ENCODE measurements at regions not wholly inside any gene's neighbourhood (a gene's known extent, or its start where the extent isn't known, plus 50 kb on each side); places are given as distances from the start of the nearest gene placed in this dataset.
"Not testable (repeated sequence)": the region's sequence is repeated elsewhere in the genome, so short reads cannot be mapped to it uniquely, and the experiment has no call there.

GRCh38 chr6:10174761-10175160 lies 240.1 kb downstream of the TFAP2A start:
- DNase-seq (ENCODE audit: low spot score in 2 of 2) = no peak
- H3K27me3 ChIP-seq = no peaks in the 10 kb centered on the region
- H3K4me1 ChIP-seq = no peaks in the 10 kb centered on the region
- TF ChIP-seq CTCF (IDR thresholded peaks at IDR 0.05) = no peak
- H3K9me3 ChIP-seq = no peaks in the 10 kb centered on the region
- intact Hi-C loops (cut with DNase I) = no loop called here
- H3K4me3 ChIP-seq = no peak overlapping the region
- H3K27ac ChIP-seq = no peak overlapping the region
- no peaks in the 10 kb centered on the region for H3K36me3 ChIP-seq

- H3K27ac ChIP-seq = no peak overlapping the region
- TF ChIP-seq CTCF (IDR thresholded peaks at IDR 0.05) = no peak
- no peak for DNase-seq (ENCODE audit: low spot score in 2 of 2)
- H3K9me3 ChIP-seq = no peaks in the 10 kb centered on the region
- H3K4me3 ChIP-seq = no peak overlapping the region
- H3K27me3 ChIP-seq = no peaks in the 10 kb centered on the region
- no peaks in the 10 kb centered on the region for H3K36me3 ChIP-seq
- H3K4me1 ChIP-seq = no peaks in the 10 kb centered on the region
- intact Hi-C loops (cut with DNase I) = no loop called here
Measured at GRCh38 chr6:10174056-10174455, 240.8 kb downstream of the TFAP2A start.

- H3K9me3 ChIP-seq; DNase-seq (ENCODE audit: low spot score in 2 of 2); H3K36me3 ChIP-seq; H3K4me3 ChIP-seq; H3K4me1 ChIP-seq; H3K27ac ChIP-seq; intact Hi-C loops (cut with DNase I); H3K27me3 ChIP-seq: not testable (repeated sequence)
Measured at GRCh38 chr6:10171706-10172105, 243.2 kb downstream of the TFAP2A start.

GRCh38 chr6:10170816-10171215 lies 244.1 kb downstream of the TFAP2A start:
- no peak for DNase-seq (ENCODE audit: low spot score in 2 of 2)
- TF ChIP-seq CTCF (IDR thresholded peaks at IDR 0.05) = no peak
- Histone ChIP-seq H3K27ac (no peak overlapping the region), H3K27me3 (no peaks in the 10 kb centered on the region), H3K9me3 (no peaks in the 10 kb centered on the region), H3K4me3 (no peak overlapping the region), H3K36me3 (no peaks in the 10 kb centered on the region), H3K4me1 (no peaks in the 10 kb centered on the region)
- intact Hi-C loops (cut with DNase I) = no loop called here

- Histone ChIP-seq H3K4me1 (no peaks in the 10 kb centered on the region), H3K9me3 (no peaks in the 10 kb centered on the region), H3K36me3 (no peaks in the 10 kb centered on the region), H3K4me3 (no peak overlapping the region), H3K27ac (no peak overlapping the region), H3K27me3 (no peaks in the 10 kb centered on the region)
- intact Hi-C loops (cut with DNase I) = no loop called here
- no peak for TF ChIP-seq CTCF (IDR thresholded peaks at IDR 0.05)
- DNase-seq (ENCODE audit: low spot score in 2 of 2) = no peak
Measured at GRCh38 chr6:10166031-10166430, 248.8 kb downstream of the TFAP2A start.

- no peaks in the 10 kb centered on the region for H3K9me3 ChIP-seq
- H3K27ac ChIP-seq = no peak overlapping the region
- intact Hi-C loops (cut with DNase I) = no loop called here
- no peak overlapping the region for H3K4me3 ChIP-seq
- H3K4me1 ChIP-seq = no peaks in the 10 kb centered on the region
- no peak for TF ChIP-seq CTCF (IDR thresholded peaks at IDR 0.05)
- no peak for DNase-seq (ENCODE audit: low spot score in 2 of 2)
- no peaks in the 10 kb centered on the region for H3K27me3 ChIP-seq
- H3K36me3 ChIP-seq = no peaks in the 10 kb centered on the region
Measured at GRCh38 chr6:10163203-10163962, 251.5 kb downstream of the TFAP2A start.

All from ascending aorta (tissue), 2 donors.